ENCODE measurements at regions not wholly inside any gene's neighbourhood (a gene's known extent, or its start where the extent isn't known, plus 50 kb on each side); places are given as distances from the start of the nearest gene placed in this dataset.

GRCh38 chr1:8165595-8166360 lies 139.7 kb upstream of the ERRFI1 start (continued):
- TF ChIP-seq ZNF256 (CRISPR knock-in tag; conservative IDR thresholded peaks at IDR 0.05) (no peak), HOMEZ (CRISPR knock-in tag; IDR thresholded peaks at IDR 0.05; ENCODE audit: low read depth) (peak; percentile 64; the same call in 1 of the 2 replicates), CREBL2 (CRISPR knock-in tag; IDR thresholded peaks at IDR 0.05; ENCODE audit: borderline replicate concordance) (no peak), NR0B2 (CRISPR knock-in tag; IDR thresholded peaks at IDR 0.05) (no peak), RBM39 (IDR thresholded peaks at IDR 0.05; ENCODE audit: low read depth, low read length, poor library complexity, severe bottlenecking) (no peak), MATR3 (CRISPR knock-in tag; IDR thresholded peaks at IDR 0.05) (no peak), ZSCAN5A (CRISPR knock-in tag; IDR thresholded peaks at IDR 0.05; ENCODE audit: borderline replicate concordance) (peak; percentile 82; the same call in 1 of the 2 replicates), ZMYM2 (CRISPR knock-in tag; IDR thresholded peaks at IDR 0.05) (peak; percentile 48; the same call in 1 of the 2 replicates), ZNF768 (CRISPR knock-in tag; IDR thresholded peaks at IDR 0.05) (no peak), SPEN (CRISPR knock-in tag; IDR thresholded peaks at IDR 0.05; ENCODE audit: low read depth) (no peak), MTA1 (CRISPR knock-in tag; IDR thresholded peaks at IDR 0.05; ENCODE audit: borderline replicate concordance) (no peak), ZBTB7B (CRISPR knock-in tag; IDR thresholded peaks at IDR 0.05) (no peak), E2F1 (CRISPR knock-in tag; IDR thresholded peaks at IDR 0.05) (no peak), ZNF569 (CRISPR knock-in tag; IDR thresholded peaks at IDR 0.05; ENCODE audit: borderline replicate concordance) (no peak), PAWR (CRISPR knock-in tag; IDR thresholded peaks at IDR 0.05; ENCODE audit: borderline replicate concordance) (no peak), ZNF225 (CRISPR knock-in tag; IDR thresholded peaks at IDR 0.05) (no peak), FOXO1 (CRISPR knock-in tag; IDR thresholded peaks at IDR 0.05) (no peak), RAD21 (CRISPR knock-in tag; IDR thresholded peaks at IDR 0.05) (peak; percentile 28; the same call in 1 of the 2 replicates), ZMYM4 (CRISPR knock-in tag; IDR thresholded peaks at IDR 0.05) (peak; percentile 36; the same call in 1 of the 2 replicates), FOXC1 (CRISPR knock-in tag; IDR thresholded peaks at IDR 0.05; ENCODE audit: borderline replicate concordance) (no peak), ZBTB10 (CRISPR knock-in tag; IDR thresholded peaks at IDR 0.05; ENCODE audit: borderline replicate concordance) (no peak), ZNF138 (CRISPR knock-in tag; IDR thresholded peaks at IDR 0.05; ENCODE audit: low read depth) (no peak)
